Effector CD4-positive, alpha-beta T cell (primary cell): ENCODE measurements at regions not wholly inside any gene's neighbourhood (a gene's known extent, or its start where the extent isn't known, plus 50 kb on each side); places are given as distances from the start of the nearest gene placed in this dataset.

Source experiments
- DNase-seq: peaks from one replicate; pipeline ENCODE4 v3.0.0-alpha.2; 2020

DNA sequence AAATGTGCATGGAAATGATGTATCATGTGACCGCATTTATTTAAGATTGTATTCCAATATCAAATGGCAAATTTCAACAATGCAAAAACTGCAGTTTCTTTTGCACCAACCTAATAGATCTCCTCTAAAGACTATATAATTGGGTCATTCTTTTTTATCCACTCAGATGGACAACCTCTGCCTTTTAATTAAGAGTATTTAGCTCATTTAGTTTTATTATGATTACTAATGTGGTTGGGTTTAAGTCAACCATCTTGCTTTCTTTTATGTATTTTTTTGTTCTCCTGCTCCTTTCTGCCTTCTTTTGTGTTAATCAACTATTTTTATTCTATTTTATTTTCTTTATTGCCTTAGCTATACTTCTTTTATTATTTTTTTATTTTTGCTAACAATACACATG lies 468.5 kb upstream of the MKI67 start:
- no peak for DNase-seq

DNA sequence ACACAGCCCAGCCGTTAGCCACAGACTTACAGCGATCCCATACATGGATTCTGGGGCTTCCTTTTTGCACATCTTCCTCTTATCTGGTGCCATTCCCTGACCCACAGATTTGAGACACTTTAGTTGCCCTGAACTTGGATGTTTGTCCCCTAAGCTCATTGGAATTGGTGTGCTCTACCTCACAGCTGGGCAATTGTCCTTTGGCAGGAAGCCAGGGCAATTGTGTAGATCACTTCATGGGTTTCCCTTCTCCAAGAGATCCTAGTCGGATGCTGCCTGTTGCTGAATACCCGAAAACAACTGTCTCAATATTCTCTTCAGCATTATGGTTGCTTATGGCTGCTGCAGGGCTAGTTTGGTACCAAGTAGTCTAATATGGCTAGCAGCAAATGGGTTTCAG lies 470.7 kb upstream of the MKI67 start:
- DNase-seq: no peak

DNA sequence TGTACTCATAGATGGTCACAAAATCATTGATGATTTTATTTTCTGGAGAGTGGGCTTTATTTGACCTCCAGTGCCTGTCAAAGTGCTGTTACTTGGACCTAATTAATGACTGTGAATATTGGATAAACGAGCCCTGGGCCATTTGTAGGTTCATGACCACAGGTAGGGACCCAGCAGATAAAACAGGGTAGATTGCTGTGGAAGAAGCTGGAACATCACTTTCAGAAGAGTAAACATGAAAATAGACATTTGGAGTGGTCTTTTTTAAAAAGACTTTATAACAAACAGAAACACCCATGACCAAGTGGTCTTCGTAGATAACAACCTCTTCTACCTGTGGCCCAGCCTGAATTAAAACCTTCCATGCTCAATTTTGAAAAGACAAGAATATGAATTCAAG lies 472.8 kb upstream of the MKI67 start:
- DNase-seq: no peak

DNA sequence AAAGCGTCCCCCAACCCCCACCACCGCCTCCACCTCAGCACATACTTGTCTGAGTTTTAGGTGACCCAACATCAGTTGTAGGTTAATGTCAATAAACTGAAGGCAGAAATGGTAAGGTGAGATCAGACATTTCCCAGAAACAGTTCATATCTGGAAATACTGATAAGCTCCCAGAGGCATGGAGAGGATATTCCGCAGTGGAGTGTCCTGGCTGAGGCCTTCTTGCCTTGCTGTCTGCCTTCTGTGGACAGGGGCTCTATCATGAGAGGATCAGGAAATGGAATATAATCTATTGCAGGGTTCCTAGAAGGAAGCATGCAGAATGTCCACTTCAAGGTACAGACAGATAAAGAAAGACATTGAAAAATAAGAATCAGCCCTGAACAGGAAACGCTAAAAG lies 473.3 kb upstream of the MKI67 start:
- DNase-seq: no peak

DNA sequence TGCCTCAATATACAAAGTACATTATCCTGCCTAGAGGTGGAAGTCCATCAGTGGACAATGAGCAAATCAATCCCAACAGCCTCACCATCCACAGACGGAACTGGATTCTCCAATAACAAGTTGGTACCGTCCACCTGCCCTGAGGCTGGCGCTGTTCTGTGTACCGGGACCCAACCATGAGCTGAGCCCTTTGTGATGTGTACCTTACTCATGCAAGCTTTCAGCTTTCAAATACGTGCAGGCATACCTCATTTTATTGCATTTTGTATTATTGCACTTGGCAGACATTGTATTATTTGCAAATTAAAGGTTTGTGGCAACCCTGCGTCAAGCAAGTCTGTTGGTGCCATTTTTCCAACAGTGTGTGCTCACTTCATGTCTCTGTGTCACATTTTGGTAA lies 476.0 kb upstream of the MKI67 start:
- DNase-seq: no peak

DNA sequence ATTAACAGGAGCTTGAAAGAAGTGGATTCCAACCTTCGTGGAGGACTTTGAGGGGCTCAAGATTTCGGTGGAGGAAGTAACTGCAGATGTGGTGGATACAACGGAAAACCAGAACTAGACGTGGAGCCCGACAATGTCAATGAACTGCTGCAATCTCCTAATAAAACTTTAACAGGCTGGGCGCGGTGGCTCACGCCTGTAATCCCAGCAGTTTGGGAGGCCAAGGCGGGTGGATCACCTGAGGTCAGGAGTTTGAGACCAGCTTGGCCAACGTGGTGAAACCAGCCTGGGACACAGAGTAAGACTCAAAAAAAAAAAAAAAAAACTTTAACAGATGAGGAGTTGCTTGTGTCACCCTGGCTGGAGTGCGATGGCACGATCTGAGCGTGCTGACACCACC lies 477.8 kb upstream of the MKI67 start:
- DNase-seq: no peak

DNA sequence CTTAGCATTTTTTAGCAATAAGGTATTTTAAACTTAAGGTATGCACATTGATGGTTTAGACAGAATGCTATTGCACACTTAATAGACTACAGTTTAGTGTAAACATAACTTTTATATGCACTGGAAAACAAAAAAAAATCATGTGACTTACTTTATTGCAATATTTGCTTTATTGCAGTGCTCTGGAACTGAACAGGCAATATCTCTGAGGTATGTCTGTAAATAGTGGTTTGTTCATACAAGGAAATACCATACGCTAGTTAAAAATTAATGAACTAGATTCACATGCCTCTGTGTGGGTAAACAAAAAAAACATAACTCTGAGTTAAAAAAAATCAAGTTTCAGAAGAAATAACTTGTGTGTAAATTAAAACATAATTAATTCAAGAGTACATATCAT lies 479.0 kb upstream of the MKI67 start:
- no peak for DNase-seq

DNA sequence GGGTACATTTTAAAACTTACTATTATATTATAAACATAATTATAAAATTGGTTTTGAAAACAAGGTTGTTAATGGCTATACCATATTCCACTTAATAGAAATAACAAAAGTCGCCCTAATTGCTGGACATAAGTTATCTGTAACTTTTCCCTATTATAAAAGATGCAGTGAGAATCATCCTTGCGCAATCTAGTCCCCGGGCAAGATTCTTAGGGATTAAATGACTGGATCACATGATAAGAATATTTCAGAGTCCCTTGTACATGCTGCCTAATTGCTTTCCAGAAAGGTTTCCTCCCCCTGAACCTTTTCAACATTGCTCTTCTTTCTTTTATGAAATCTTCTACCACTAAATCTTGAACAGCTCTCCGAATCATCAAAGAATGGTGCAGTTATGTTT lies 479.8 kb upstream of the MKI67 start:
- no peak for DNase-seq

DNA sequence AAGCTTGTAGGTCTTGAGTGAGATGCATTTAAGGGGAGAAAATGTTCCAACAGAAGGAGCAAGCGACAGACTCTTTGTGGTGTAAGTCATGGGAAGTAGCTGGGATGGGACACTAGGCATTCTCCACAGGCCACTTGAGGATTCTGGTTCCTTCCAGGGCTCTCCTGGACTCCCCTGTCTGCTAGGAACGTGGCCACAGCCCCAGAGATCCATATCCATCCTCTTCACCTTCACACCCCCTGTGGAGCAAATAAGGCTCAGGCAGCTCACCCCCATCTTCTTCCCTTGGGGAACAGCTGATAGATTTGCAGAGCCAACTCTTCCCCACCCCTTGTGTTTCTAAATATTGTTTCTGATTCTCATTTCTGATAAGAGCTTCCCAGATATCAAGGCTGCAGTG lies 482.6 kb upstream of the MKI67 start:
- DNase-seq: no peak

DNA sequence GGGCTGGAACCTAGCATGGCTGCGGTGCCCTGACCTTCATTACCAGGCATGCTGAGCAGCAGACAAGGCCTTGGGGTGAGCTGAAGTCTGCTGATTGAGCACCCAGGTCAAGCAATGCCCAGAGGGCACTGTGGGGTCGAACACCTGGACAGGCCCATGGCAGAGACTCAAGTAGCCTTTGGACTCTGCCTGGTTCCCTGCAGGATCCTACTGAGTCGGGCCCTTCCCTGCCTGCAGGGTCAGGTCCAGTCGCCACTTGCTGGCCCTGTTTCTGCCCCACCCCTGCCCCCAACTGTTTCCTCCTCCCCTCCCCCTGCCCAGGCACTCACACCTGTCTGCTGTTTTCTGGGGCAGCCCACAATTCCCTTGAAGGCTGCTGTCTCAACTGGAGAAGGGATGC lies 483.2 kb upstream of the MKI67 start:
- DNase-seq: no peak

DNA sequence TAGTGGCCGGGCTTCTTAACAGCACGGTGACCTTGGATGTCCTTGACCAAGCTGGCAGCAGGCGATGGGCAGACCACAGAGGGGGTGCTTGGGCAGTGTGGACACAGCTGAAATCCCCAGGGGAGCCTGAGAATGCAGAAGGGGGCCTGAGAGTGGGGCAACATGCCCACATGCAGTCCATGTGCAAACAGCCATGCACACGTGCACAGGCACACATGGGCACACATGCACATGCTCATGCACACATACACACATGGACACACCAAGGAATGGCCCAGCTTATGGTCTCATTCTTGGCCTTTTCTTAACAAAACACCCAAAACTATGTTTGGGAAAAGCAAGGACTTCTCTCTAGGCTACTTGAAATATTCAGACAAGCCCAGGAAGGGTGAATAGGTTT lies 483.9 kb upstream of the MKI67 start:
- no peak for DNase-seq

DNA sequence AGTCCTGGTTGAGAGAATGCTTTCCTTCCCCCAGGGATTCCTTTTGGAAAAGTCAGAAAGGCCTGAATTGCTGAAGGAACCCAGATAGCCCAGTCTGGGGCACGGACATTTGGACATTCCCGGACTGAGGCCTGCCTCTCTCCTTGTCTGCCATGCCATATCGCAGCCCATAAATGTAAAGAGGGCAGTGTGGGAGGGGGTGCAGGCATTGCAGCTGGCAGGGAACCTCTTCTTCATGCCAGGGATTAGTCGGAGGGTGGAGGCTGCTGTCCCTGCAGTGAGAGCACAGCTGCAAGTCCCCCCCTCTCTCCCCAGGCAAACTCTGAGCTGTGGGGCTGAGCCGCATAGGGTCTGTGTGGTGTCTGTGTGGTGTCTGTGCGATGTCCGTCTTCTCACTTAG lies 486.0 kb upstream of the MKI67 start:
- no peak for DNase-seq

DNA sequence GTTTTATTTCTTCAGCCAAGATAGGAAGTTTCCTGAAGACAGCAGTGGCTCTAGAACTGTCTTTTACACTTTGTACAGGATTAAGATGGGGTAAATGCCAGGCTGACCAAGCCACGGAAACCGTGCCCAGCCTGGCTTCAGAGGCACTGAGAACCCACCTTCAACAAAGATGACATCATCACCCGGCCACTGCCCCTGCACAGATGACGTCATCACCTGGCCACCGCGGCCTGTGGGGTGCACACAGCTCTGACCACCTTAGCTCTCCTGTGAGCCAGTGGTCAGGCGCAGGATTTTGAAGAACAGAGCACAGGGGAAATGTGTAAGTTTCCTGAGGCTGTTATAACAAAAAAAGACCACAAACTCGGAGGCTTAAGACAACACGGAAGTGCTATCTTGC lies 486.4 kb upstream of the MKI67 start:
- DNase-seq: no peak

DNA sequence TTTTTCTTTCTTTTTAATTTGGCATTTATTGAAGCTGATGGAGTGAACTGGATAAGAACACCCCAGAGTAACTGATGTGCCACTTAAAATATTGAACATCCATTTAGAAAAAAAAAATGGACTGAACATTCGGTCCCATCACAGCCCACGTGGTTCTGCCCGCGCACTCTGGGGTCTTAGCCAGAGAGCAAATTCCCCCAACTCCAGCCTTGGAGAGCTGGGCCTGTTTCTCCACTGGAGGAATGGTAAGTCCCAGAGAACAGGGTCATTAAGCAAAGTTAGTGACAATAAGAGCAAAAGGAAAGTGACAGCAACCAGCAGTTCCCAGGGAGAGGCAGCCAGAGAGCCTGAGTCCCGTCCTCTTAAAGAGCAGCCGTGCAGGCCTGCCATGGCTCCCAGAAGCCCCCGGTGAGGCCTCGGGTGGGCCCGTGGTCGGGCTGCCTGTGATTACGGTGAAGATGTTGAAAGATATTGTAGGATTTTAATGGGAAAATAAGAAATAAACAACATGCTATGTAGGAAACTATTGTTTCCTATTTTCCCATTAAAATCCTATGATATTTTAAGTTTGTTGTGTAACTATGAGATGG lies 487.9 kb upstream of the MKI67 start:
- no peak for DNase-seq

DNA sequence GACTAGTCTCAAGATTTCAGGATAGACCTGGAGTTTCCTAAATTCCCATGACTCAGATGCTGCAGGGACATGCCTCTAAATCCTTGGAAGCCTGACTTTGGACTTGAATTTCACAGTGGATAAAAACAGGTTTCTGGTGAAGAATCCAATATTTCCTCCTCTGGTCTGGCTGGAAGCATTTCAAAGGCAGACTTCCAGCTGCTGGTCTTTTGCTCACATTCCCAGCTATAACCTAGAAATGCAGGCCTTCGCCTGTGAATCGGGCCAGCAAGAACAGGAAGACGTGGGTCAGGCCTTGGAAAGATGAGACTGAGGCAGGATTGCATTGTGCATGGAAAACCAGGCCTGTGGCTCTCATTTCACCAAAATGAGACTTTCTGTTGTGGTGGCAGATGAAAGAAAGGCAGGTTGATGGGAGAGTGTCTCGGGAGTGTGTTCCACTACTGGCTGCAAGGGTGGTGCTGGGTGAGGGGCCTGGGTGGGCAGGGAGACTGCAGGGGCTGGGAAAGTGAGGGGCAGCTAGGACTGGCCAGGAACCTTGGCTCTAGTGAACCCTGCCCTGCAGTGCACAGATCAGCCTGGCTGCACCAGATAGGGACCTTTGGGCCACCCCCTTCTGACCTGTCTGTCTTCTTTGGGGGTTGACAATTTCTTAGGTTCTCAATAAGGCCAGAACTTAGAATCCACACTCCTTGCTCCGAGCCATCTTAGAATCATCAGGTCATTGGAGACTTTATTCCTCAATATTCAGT lies 488.8 kb upstream of the MKI67 start:
- no peak for DNase-seq

DNA sequence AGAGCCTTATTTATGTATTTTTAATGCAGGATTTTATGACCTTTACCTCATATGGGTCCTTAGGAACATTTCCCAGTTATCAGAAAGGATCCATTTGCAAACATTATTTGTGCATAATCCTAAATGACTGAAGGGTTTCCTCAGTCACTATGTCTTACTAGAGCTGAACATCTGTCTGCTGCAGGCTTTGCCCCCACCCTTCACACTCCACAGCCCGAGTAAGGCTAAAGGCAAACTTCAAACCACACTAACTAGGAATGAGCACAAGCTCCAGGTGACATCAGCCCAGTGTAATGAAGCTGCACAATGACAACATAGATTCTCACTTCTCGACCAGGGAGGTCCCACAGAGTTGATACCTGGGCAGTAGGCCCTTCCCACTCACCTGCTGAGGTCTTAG lies 491.3 kb upstream of the MKI67 start:
- DNase-seq: no peak

DNA sequence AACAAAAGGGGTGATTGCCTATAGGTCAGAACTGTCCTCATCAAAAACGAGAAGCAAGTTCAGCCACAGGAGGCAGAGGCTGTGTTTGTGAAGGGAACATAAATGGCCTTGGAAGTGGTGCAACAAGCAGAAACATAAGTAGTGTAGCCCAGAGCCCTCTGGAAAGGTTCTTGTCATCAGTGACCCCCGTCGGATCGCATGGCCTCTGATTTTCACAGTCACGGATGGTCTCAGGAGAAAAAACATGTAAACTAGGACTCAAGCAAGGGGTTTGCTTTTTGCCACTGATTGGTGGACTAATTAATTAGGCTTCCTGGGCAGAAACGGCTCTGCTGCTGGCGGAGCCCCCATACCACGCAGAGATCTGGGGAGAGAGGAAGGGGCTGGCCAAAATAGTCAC lies 496.5 kb upstream of the MKI67 start:
- no peak for DNase-seq

DNA sequence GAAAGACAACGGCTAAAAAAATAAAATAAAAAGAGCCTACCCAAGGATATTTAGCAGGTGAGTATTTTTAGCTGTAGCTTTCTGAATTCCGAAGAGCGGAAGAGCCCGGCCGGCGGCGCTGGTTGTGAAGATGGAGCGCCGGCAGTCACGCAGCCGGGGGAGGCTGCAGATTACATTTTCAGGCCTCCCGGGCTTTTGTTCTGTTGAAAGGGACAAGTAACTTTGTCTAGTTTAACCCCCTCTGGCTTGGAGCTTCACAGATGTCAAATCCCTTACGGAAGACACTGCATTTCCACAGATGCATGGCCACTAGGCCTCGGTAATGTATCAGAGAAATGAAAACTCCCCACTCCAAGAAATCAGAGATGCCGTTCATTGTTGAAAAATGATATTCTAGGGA lies 497.6 kb upstream of the MKI67 start:
- DNase-seq: no peak

DNA sequence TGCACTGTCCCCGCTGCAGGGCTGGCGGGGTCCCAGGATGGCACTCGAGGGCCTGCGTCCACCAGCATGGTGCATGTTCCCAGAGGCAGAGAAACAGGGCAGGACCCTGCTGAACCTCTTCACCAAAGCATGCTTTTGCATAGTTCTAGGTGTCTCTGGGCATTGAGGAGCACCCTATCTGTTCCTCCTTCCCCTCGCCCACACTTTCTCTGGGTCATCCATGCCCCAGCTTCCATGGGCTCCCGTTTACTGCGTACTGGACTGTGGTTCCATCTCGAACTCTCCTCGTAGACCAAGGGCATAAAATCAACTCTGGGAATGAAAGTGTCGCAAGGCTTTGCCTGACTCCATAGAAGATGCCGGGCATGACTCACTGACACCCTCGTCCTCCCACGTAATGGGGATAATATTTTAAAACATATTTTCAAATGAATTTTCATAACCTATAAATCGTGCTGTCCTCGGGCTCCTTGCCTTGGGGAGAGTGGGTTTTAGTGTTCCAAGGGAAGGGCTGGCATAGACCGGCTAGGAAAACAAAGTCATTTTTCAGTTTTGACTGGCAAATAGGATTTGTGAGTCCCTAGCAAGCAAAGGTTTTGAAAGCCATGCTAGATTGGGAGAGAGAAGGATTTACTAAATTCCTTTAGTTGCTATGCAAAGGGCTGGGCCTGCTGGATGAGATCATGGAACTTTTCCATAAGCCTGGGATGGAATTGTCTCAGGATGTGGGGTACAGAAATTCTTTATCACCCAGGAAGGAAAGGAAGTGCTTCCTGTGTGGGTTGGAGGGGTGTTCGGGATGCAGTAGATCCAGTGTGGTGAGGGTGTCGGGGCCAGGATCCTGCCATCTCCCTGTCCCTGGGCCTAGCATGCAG lies 498.7 kb upstream of the MKI67 start:
- DNase-seq: no peak

DNA sequence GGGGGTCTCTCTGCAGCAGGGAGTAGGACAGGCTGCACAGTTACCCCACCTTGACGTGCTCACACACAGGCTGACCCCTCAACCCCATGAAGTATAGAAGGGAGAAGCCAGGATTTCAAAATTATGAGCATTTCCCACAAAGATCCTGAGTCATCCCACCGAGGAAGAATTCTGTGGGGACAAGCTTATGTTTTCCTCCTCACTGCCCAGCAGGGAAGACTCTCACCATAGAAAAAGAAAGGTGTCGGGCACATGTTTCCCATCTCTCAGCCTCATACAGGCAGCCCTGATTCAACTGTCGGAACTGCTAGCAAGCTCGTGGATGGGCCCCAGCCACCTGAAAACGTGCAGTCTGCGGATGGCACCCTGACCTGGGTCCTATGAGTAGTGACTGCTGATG lies 499.7 kb upstream of the MKI67 start:
- no peak for DNase-seq

DNA sequence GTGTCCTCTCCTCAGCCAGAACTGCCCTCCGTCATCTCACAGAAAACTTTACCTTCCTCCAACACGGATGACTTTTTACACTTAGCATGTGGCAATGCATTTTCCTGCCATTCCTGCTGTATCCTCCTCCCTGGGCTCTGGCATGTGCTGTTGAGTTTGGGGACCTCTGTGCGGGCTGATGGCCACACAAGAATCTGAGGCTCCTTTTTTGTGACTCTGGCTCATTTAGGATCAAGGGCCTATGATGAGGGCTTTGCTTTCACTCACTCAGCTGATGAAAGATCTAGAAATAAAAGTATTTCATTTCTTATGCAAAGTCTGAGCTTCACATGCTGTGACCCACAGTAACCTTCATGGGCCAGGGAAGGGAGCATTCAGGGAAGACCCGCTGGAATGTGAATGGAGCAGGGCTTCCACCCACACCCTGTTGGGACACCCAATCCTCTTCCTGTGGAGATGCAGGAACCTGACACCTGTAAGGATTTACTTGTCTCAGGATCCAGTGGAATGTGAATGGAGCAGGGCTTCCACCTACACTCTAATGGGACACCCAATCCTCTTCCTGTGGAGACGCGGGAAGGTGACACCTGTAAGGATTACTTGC lies 500.3 kb upstream of the MKI67 start:
- DNase-seq: no peak

DNA sequence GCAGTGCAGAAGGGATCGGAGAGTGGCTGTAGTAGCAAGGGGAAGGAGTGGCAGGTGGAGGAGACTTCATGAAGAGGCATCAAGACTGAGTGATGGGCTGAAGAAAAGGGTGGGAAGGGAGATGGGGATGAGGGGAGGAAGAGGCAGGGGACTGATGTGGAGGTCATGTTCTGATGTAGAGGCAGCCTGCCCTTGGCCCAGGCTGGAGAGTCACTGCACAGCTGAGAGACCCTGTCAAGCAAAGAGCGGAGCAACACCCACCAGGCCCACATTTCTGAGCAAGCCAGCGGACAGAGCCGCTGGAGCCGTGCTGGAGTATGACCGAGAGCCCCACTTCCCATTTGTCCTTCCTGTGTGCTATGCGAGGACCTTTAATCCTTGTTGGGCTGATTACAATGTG lies 501.6 kb upstream of the MKI67 start:
- no peak for DNase-seq

DNA sequence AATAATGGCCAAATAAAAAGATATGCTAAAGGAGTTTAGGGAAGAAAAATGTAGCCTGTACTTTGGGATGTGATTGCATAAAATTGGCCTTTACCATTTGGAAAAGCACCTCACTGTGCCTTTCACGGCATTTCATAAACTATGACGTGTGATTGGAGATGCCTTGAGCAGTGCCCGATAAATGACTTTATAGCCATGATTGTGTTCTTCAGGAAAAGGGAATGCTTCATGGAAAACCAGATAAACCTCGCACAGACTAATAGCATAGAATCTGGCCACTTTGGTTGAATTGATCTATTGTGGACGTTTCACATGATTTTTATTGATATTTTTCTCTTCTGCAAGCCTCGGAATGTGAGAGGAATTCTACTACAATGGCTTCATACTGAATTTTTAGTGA lies 502.0 kb upstream of the MKI67 start:
- no peak for DNase-seq
